ENCODE measurements at regions not wholly inside any gene's neighbourhood (a gene's known extent, or its start where the extent isn't known, plus 50 kb on each side); places are given as distances from the start of the nearest gene placed in this dataset.

GRCh38 chr10:109735776-109736175, 187.5 kb downstream of the XPNPEP1 start:
- H3K36me3 Mint-ChIP-seq (ENCODE audit: insufficient read depth in 1 of 3, low read depth in 3 of 3): no peaks in the 10 kb centered on the region
- H3T11ph ChIP-seq (ENCODE audit: low read length): no peak overlapping the region
- WGBS (ENCODE audit: extremely low coverage, insufficient read length, low lambda C conversion rate): no CpG with 5 or more reads among the region's 4 CpGs
- H3K14ac ChIP-seq (ENCODE audit: insufficient read depth, low read length): no peak overlapping the region
- H3K27me3 Mint-ChIP-seq (ENCODE audit: low read depth): no peaks in the 10 kb centered on the region; the same call in 1 of the 2 replicates
- DNase-seq: no peak
- no peak overlapping the region for H2AFZ ChIP-seq (ENCODE audit: low read length)
- H3K79me1 ChIP-seq (ENCODE audit: insufficient read depth, low read depth, low read length, poor library complexity, severe bottlenecking): no peaks in the 10 kb centered on the region
- no peak overlapping the region for H2AK5ac ChIP-seq (ENCODE audit: insufficient read length, low read length)
- no peaks in the 10 kb centered on the region for H4K20me1 ChIP-seq (ENCODE audit: control insufficient read depth, insufficient read depth, insufficient read length)
- no peak overlapping the region for H3K4ac ChIP-seq (ENCODE audit: low read depth, low read length)
- H3K4me2 ChIP-seq (ENCODE audit: insufficient read depth, insufficient read length, low read length): no peak overlapping the region
- no peaks in the 10 kb centered on the region for H3K9me3 Mint-ChIP-seq
- H3K4me1 Mint-ChIP-seq: no peaks in the 10 kb centered on the region
- H3K9me3 ChIP-seq (ENCODE audit: control insufficient read depth, low read depth, low read length): no peaks in the 10 kb centered on the region
- no peaks in the 10 kb centered on the region for H3K23me2 ChIP-seq (ENCODE audit: insufficient read length, low read depth, low read length, poor library complexity, severe bottlenecking)
- H4K8ac ChIP-seq (replicated peaks; ENCODE audit: insufficient read length, low read depth, low read length): no peak overlapping the region
- H3K27ac ChIP-seq (ENCODE audit: insufficient read length, low read depth, low read length): no peak overlapping the region
- H4K91ac ChIP-seq (ENCODE audit: insufficient read length, low read depth, low read length): no peak overlapping the region
- H3K56ac ChIP-seq (ENCODE audit: insufficient read length, low read depth, low read length): no peak overlapping the region
- no peak overlapping the region for H2BK5ac ChIP-seq (ENCODE audit: insufficient read length, low read length)
- no peak overlapping the region for H3K18ac ChIP-seq (ENCODE audit: insufficient read length, low read depth, low read length)
- no peak for TF ChIP-seq CTCF (conservative IDR thresholded peaks at IDR 0.05)
- H3K23ac ChIP-seq (ENCODE audit: insufficient read length, low read depth, low read length): no peak overlapping the region
- H2BK12ac ChIP-seq (ENCODE audit: insufficient read length, low read depth, low read length): no peak overlapping the region
- H3K4me3 Mint-ChIP-seq: no peak overlapping the region
- H2BK120ac ChIP-seq (ENCODE audit: low read depth, low read length, poor library complexity, severe bottlenecking): no peak overlapping the region
- H4K5ac ChIP-seq (ENCODE audit: insufficient read length, low read depth, low read length): no peak overlapping the region
- H3K4me1 ChIP-seq (ENCODE audit: insufficient read depth, low read length): no peaks in the 10 kb centered on the region
- no peaks in the 10 kb centered on the region for H3K27me3 ChIP-seq (ENCODE audit: insufficient read depth, low read length)
- no peak overlapping the region for H3K9ac ChIP-seq (ENCODE audit: extremely low read depth, insufficient read length, low read length)
- H2BK15ac ChIP-seq (ENCODE audit: low read depth, low read length): no peak overlapping the region
- no peaks in the 10 kb centered on the region for H3K79me2 ChIP-seq (ENCODE audit: insufficient read depth, low read length)
- H2BK20ac ChIP-seq (ENCODE audit: low read depth, low read length, poor library complexity, severe bottlenecking): no peak overlapping the region
- no peak overlapping the region for H3K27ac Mint-ChIP-seq

Data from H9 (cell line).